SIG-M5 treated with dmso at 0.1 percent for 504 hours (cell line): ENCODE measurements at regions not wholly inside any gene's neighbourhood (a gene's known extent, or its start where the extent isn't known, plus 50 kb on each side); places are given as distances from the start of the nearest gene placed in this dataset.
"Not testable (repeated sequence)": the region's sequence is repeated elsewhere in the genome, so short reads cannot be mapped to it uniquely, and the experiment has no call there.

Experiments used
- DNase-seq: peaks from one replicate; lab custom pipeline; 2025; ENCODE audit not compliant: unreplicated experiment; lab: John Stamatoyannopoulos, UW

GRCh38 chr6:131424475-131424874 lies 148.6 kb upstream of the ARG1 start:
- DNase-seq = no peak

- DNase-seq = no peak
Measured at GRCh38 chr6:131427434-131428058, 145.5 kb upstream of the ARG1 start.

- DNase-seq = no peak
Measured at GRCh38 chr6:131430531-131430930, 142.5 kb upstream of the ARG1 start.

GRCh38 chr6:131431718-131432117 lies 141.3 kb upstream of the ARG1 start:
- no peak for DNase-seq

- DNase-seq = no peak
Measured at GRCh38 chr6:131433927-131434326, 139.1 kb upstream of the ARG1 start.

- no peak for DNase-seq
Measured at GRCh38 chr6:131436358-131436757, 136.7 kb upstream of the ARG1 start.

GRCh38 chr6:131443014-131443413 lies 130.0 kb upstream of the ARG1 start:
- no peak for DNase-seq

GRCh38 chr6:131443514-131443913 lies 129.5 kb upstream of the ARG1 start:
- no peak for DNase-seq

- DNase-seq = not testable (repeated sequence)
Measured at GRCh38 chr6:131445356-131445755, 127.7 kb upstream of the ARG1 start.

GRCh38 chr6:131450861-131451260 lies 122.2 kb upstream of the ARG1 start:
- DNase-seq = no peak

- no peak for DNase-seq
Measured at GRCh38 chr6:131451321-131452144, 121.5 kb upstream of the ARG1 start.

- DNase-seq = no peak
Measured at GRCh38 chr6:131453803-131454202, 119.2 kb upstream of the ARG1 start.

GRCh38 chr6:131456565-131456964 lies 116.5 kb upstream of the ARG1 start:
- no peak for DNase-seq

- no peak for DNase-seq
Measured at GRCh38 chr6:131459005-131459404, 114.0 kb upstream of the ARG1 start.

GRCh38 chr6:131460614-131461000 lies 112.4 kb upstream of the ARG1 start:
- no peak for DNase-seq

GRCh38 chr6:131469130-131469529 lies 103.9 kb upstream of the ARG1 start:
- DNase-seq = no peak

- DNase-seq = no peak
Measured at GRCh38 chr6:131470534-131470933, 102.5 kb upstream of the ARG1 start.

- DNase-seq = no peak
Measured at GRCh38 chr6:131471331-131471730, 101.7 kb upstream of the ARG1 start.

- DNase-seq = not testable (repeated sequence)
Measured at GRCh38 chr6:131473303-131473702, 99.7 kb upstream of the ARG1 start.

GRCh38 chr6:131476362-131476761 lies 96.7 kb upstream of the ARG1 start:
- DNase-seq = no peak

GRCh38 chr6:131478740-131479211 lies 94.2 kb upstream of the ARG1 start:
- not testable (repeated sequence) for DNase-seq

GRCh38 chr6:131486608-131487007 lies 86.4 kb upstream of the ARG1 start:
- no peak for DNase-seq
